Peyer's patch (tissue), 4 donors: ENCODE measurements at regions not wholly inside any gene's neighbourhood (a gene's known extent, or its start where the extent isn't known, plus 50 kb on each side); places are given as distances from the start of the nearest gene placed in this dataset.

Experiments
- DNase-seq, 3 donors: peaks; one replicate each; pipeline ENCODE4 v3.0.0-alpha.2; 2017 to 2019
- H3K27ac ChIP-seq, 4 donors: fragments of 200-600 bp; sonication (generic); one replicate each; pipeline ENCODE4 v1.5.1; 2016 to 2019
- H3K27me3 ChIP-seq, 2 donors: fragments of 200-600 bp; sonication (generic); one replicate each; pipeline ENCODE4 v1.5.1; 2019
- H3K36me3 ChIP-seq, 3 donors: fragments of 200-600 bp; sonication (generic); one replicate each; pipeline ENCODE4 v1.5.1; 2016 to 2019
- H3K4me1 ChIP-seq, 4 donors: fragments of 200-600 bp; sonication (generic); one replicate each; pipeline ENCODE4 v1.5.1; 2016 to 2019
- H3K4me3 ChIP-seq, 4 donors: fragments of 200-600 bp; sonication (generic); 1 replicate in 3 of 4; 2 replicates in 1 of 4; pipeline ENCODE4 v1.5.1; 2016 to 2019; ENCODE audit warnings: mild to moderate bottlenecking in 1 of 4
- H3K9me3 ChIP-seq, 4 donors: fragments of 200-600 bp; sonication (generic); one replicate each; pipeline ENCODE4 v1.5.1; 2016 to 2019; ENCODE audit warnings: mild to moderate bottlenecking in 1 of 4
- POLR2A ChIP-seq, 2 donors: fragments of 450-650 bp; IDR thresholded peaks; one replicate each; pipeline ENCODE4 v1.5.1; 2017; ENCODE audit warnings: antibody characterized with exemption in 2 of 2, mild to moderate bottlenecking in 2 of 2, moderate library complexity in 2 of 2
- TF ChIP-seq, protein P1 (sequence below), 6 experiments: fragments of 450-650 bp in 4 of 6; fragments of 200-600 bp in 2 of 6; sonication (generic) in 1 of 6; IDR thresholded peaks; one replicate each; pipeline ENCODE4 v1.5.1; 2017 to 2019; ENCODE audit warnings: antibody characterized with exemption in 6 of 6, mild to moderate bottlenecking in 3 of 6, moderate library complexity in 1 of 6

GRCh38 chr17:51376739-51377138, 116.4 kb downstream of the UTP18 start:
- no peak overlapping the region for H3K27ac ChIP-seq
- H3K36me3 ChIP-seq = no peaks in the 10 kb centered on the region
- no peak for DNase-seq
- TF ChIP-seq POLR2A (IDR thresholded peaks at IDR 0.05) = no peak
- no peak overlapping the region for H3K4me3 ChIP-seq
- no peaks in the 10 kb centered on the region for H3K9me3 ChIP-seq
- no peaks in the 10 kb centered on the region for H3K4me1 ChIP-seq
- no peaks in the 10 kb centered on the region for H3K27me3 ChIP-seq

DNA sequence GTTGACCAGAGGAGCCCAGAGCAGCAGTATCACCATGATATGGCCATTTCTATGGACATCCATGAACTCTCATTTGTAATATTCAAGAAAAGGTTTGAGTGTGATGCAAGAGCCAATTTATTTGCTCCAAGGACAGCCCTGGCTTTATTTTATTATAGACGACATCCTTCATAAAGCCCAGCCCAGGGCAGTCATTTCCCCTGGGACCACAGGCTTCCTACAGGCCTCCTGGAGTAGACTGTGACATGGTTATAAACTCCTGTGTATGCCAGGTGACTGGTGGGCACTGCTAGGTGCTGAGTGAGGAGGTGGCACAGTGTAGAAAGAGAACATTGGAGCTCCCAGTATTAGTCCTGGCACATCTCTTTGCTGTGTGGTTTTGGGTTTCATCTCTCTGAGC, 120.9 kb downstream of the UTP18 start:
- Histone ChIP-seq H3K4me3 (no peak overlapping the region), H3K27ac (no peak overlapping the region), H3K27me3 (no peaks in the 10 kb centered on the region)

GRCh38 chr17:51385208-51385607, 124.9 kb downstream of the UTP18 start:
- H3K4me3 ChIP-seq = no peak overlapping the region
- no peak for DNase-seq
- TF ChIP-seq, protein P1, sequence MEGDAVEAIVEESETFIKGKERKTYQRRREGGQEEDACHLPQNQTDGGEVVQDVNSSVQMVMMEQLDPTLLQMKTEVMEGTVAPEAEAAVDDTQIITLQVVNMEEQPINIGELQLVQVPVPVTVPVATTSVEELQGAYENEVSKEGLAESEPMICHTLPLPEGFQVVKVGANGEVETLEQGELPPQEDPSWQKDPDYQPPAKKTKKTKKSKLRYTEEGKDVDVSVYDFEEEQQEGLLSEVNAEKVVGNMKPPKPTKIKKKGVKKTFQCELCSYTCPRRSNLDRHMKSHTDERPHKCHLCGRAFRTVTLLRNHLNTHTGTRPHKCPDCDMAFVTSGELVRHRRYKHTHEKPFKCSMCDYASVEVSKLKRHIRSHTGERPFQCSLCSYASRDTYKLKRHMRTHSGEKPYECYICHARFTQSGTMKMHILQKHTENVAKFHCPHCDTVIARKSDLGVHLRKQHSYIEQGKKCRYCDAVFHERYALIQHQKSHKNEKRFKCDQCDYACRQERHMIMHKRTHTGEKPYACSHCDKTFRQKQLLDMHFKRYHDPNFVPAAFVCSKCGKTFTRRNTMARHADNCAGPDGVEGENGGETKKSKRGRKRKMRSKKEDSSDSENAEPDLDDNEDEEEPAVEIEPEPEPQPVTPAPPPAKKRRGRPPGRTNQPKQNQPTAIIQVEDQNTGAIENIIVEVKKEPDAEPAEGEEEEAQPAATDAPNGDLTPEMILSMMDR (IDR thresholded peaks at IDR 0.05) = no peak
- TF ChIP-seq POLR2A (IDR thresholded peaks at IDR 0.05) = no peak
- H3K27me3 ChIP-seq = no peaks in the 10 kb centered on the region
- no peak overlapping the region for H3K27ac ChIP-seq
- no peaks in the 10 kb centered on the region for H3K9me3 ChIP-seq
- H3K4me1 ChIP-seq = no peaks in the 10 kb centered on the region
- no peaks in the 10 kb centered on the region for H3K36me3 ChIP-seq

More for the DNA sequence above, 120.9 kb downstream of the UTP18 start:
- no peak for DNase-seq
- H3K9me3 ChIP-seq = no peaks in the 10 kb centered on the region
- TF ChIP-seq POLR2A (IDR thresholded peaks at IDR 0.05) = no peak
- H3K36me3 ChIP-seq = no peaks in the 10 kb centered on the region
- H3K4me1 ChIP-seq = no peaks in the 10 kb centered on the region

DNA sequence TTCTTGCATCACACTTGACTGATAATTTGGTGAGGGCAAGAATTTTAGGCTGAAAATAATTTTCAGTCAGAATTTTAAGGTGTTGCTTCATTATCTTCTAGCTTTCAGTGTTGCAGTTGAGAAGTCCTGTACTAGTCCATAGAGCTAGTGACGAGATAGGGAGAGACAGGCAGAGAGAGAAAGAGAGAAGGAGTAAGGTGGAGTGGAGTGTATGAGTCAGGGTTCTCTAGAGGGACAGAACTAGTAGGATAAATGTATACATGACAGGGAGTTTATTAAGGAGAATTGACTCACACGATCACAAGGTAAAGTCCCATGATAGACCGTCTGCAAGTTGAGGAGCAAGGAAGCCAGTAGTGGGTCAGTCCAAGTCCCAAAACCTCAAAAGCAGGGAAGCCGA, 127.2 kb downstream of the UTP18 start:
- Histone ChIP-seq H3K9me3 (no peaks in the 10 kb centered on the region), H3K27ac (no peak overlapping the region), H3K4me3 (no peak overlapping the region), H3K27me3 (no peaks in the 10 kb centered on the region), H3K36me3 (no peaks in the 10 kb centered on the region), H3K4me1 (no peaks in the 10 kb centered on the region)
- no peak for TF ChIP-seq POLR2A (IDR thresholded peaks at IDR 0.05)
- TF ChIP-seq, protein P1 (IDR thresholded peaks at IDR 0.05) = no peak
- DNase-seq = no peak

GRCh38 chr17:51387986-51388385, 127.6 kb downstream of the UTP18 start:
- Histone ChIP-seq H3K4me3 (no peak overlapping the region), H3K27me3 (no peaks in the 10 kb centered on the region), H3K36me3 (no peaks in the 10 kb centered on the region), H3K4me1 (no peaks in the 10 kb centered on the region), H3K27ac (no peak overlapping the region), H3K9me3 (no peaks in the 10 kb centered on the region)
- no peak for DNase-seq
- TF ChIP-seq POLR2A (IDR thresholded peaks at IDR 0.05) = no peak

GRCh38 chr17:51389875-51390274, 129.5 kb downstream of the UTP18 start:
- DNase-seq = no peak
- no peak for TF ChIP-seq POLR2A (IDR thresholded peaks at IDR 0.05)
- TF ChIP-seq, protein P1 (IDR thresholded peaks at IDR 0.05) = no peak
- no peak overlapping the region for H3K27ac ChIP-seq
- no peaks in the 10 kb centered on the region for H3K36me3 ChIP-seq
- no peaks in the 10 kb centered on the region for H3K4me1 ChIP-seq
- H3K9me3 ChIP-seq = no peaks in the 10 kb centered on the region
- H3K27me3 ChIP-seq = no peaks in the 10 kb centered on the region
- H3K4me3 ChIP-seq = no peak overlapping the region

- Histone ChIP-seq H3K36me3 (no peaks in the 10 kb centered on the region), H3K4me1 (no peaks in the 10 kb centered on the region), H3K9me3 (no peaks in the 10 kb centered on the region), H3K4me3 (no peak overlapping the region), H3K27ac (no peak overlapping the region), H3K27me3 (no peaks in the 10 kb centered on the region)
- DNase-seq = no peak
- TF ChIP-seq POLR2A (IDR thresholded peaks at IDR 0.05) = no peak
- TF ChIP-seq, protein P1 (IDR thresholded peaks at IDR 0.05) = no peak
Measured at GRCh38 chr17:51391982-51392654, 131.8 kb downstream of the UTP18 start.
